ENCODE measurements at regions not wholly inside any gene's neighbourhood (a gene's known extent, or its start where the extent isn't known, plus 50 kb on each side); places are given as distances from the start of the nearest gene placed in this dataset.
A peak's percentile ranks its signal among the peaks of the same experiment; 100 is the strongest.

- Histone ChIP-seq H4K20me1 (replicated peaks; ENCODE audit: insufficient read depth) (no peaks in the 10 kb centered on the region), H3K9me2 (ENCODE audit: insufficient read depth) (no peaks in the 10 kb centered on the region), H3K36me3 (ENCODE audit: insufficient read depth) (no peaks in the 10 kb centered on the region), H3K4me1 (ENCODE audit: insufficient read depth) (no peaks in the 10 kb centered on the region), H3K4me3 (no peak overlapping the region), H3F3A (replicated peaks; ENCODE audit: low read depth) (peaks cover 4% of the 10 kb centered on the region; the same call in 1 of the 2 replicates), H2AFZ (no peak overlapping the region), H3K27me3 (ENCODE audit: insufficient read depth) (no peaks in the 10 kb centered on the region), H3K27ac (ENCODE audit: low read depth) (no peak overlapping the region), H3K4me2 (no peak overlapping the region), H3K79me2 (replicated peaks; ENCODE audit: insufficient read depth) (no peaks in the 10 kb centered on the region)
- Mint-ChIP-seq H3K27me3 (ENCODE audit: insufficient read depth, low read depth, poor library complexity) (peaks cover 27% of the 10 kb centered on the region), H3K4me3 (no peak overlapping the region), H3K27ac (no peak overlapping the region), H3K36me3 (ENCODE audit: low read depth) (peaks cover 3% of the 10 kb centered on the region; the same call in 2 of the 3 replicates), H3K4me1 (no peaks in the 10 kb centered on the region; the same call in 2 of the 3 replicates), H3K9me3 (peaks cover 44% of the 10 kb centered on the region)
- TF ChIP-seq CTCF (conservative IDR thresholded peaks at IDR 0.05; ENCODE audit: low read depth in 2 of 2) (0 out of 4 replicates have a peak, but pooled peaks of 1 of the 2 experiments have one; percentile 6), REST (IDR thresholded peaks at IDR 0.05; ENCODE audit: unreplicated experiment) (no peak)
- DNase-seq (ENCODE audit: low spot score) (no peak), ATAC-seq (no peak)
These were observed 116.6 kb downstream of the DLL1 start for GRCh38 chr6:170174124-170174770.

GRCh38 chr6:170173335-170173881 is 117.5 kb downstream of the DLL1 start:
- Histone ChIP-seq H3K4me3 (no peak overlapping the region), H3K27me3 (ENCODE audit: insufficient read depth) (no peaks in the 10 kb centered on the region), H3K9me2 (ENCODE audit: insufficient read depth) (no peaks in the 10 kb centered on the region), H2AFZ (no peak overlapping the region), H3K4me2 (no peak overlapping the region), H3K79me2 (replicated peaks; ENCODE audit: insufficient read depth) (no peaks in the 10 kb centered on the region), H4K20me1 (replicated peaks; ENCODE audit: insufficient read depth) (no peaks in the 10 kb centered on the region), H3K27ac (ENCODE audit: low read depth) (no peak overlapping the region), H3K36me3 (ENCODE audit: insufficient read depth) (no peaks in the 10 kb centered on the region), H3K4me1 (ENCODE audit: insufficient read depth) (no peaks in the 10 kb centered on the region), H3F3A (replicated peaks; ENCODE audit: low read depth) (peaks cover 4% of the 10 kb centered on the region; the same call in 1 of the 2 replicates)
- Mint-ChIP-seq H3K9me3 (peaks cover 47% of the 10 kb centered on the region), H3K27me3 (ENCODE audit: insufficient read depth, low read depth, poor library complexity) (peaks cover 25% of the 10 kb centered on the region), H3K27ac (no peak overlapping the region), H3K36me3 (ENCODE audit: low read depth) (peaks cover 6% of the 10 kb centered on the region), H3K4me3 (no peak overlapping the region), H3K4me1 (no peaks in the 10 kb centered on the region; the same call in 2 of the 3 replicates)
- ATAC-seq (no peak), DNase-seq (ENCODE audit: low spot score) (no peak)
- TF ChIP-seq ZNF331 (CRISPR knock-in tag; IDR thresholded peaks at IDR 0.05; ENCODE audit: low read depth), result no peak
- TF ChIP-seq STAT1 (IDR thresholded peaks at IDR 0.05; ENCODE audit: unreplicated experiment), result no peak
- TF ChIP-seq JUNB (IDR thresholded peaks at IDR 0.05; ENCODE audit: unreplicated experiment), result no peak
- no peak for TF ChIP-seq POLR2AphosphoS5 (IDR thresholded peaks at IDR 0.05; ENCODE audit: low read depth)

All from GM23338 (cell line).